ENCODE measurements at regions not wholly inside any gene's neighbourhood (a gene's known extent, or its start where the extent isn't known, plus 50 kb on each side); places are given as distances from the start of the nearest gene placed in this dataset.
"Not testable (repeated sequence)": the region's sequence is repeated elsewhere in the genome, so short reads cannot be mapped to it uniquely, and the experiment has no call there.

GRCh38 chr5:94025788-94026473, 284.5 kb upstream of the POU5F2 start:
- DNase-seq (ENCODE audit: low spot score), result no peak

DNA sequence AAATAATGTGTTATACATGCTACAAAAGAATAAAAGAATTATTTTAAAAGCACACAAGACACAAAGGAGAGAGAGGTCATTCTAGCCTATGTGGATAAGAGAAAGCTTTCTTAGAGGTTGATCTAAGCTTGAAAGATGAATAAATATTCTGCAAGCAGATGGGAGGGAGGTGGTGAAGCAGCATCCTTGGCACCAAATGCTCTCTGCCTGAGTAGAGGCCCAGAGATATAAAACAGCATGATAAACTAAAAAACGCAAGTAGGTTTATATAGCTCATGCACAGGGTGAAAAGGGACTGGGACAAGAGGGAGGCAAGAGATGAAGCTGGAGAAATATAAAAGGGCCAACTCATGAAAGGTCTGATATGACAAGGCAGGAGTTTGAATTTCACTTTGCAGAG, 283.2 kb upstream of the POU5F2 start:
- no peak for DNase-seq (ENCODE audit: low spot score)

DNA sequence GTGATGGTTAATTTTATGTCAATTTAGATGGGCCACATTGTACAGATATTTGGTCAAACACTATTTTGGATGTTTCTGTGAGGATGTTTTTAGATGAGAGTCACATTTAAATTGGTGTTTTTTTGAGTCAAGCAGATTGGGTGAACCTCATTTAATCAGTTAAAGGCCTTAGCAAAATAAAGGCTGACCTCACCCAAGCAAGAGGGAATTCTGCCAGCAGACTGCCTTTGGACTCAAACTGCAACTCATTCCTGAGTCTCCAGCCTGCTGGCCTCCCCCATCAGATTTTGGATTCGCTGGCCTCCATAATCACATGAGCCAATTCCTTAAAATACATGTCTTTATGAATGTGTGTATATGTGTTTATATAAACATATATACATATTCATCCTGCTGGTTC, 282.7 kb upstream of the POU5F2 start:
- no peak for DNase-seq (ENCODE audit: low spot score)

DNA sequence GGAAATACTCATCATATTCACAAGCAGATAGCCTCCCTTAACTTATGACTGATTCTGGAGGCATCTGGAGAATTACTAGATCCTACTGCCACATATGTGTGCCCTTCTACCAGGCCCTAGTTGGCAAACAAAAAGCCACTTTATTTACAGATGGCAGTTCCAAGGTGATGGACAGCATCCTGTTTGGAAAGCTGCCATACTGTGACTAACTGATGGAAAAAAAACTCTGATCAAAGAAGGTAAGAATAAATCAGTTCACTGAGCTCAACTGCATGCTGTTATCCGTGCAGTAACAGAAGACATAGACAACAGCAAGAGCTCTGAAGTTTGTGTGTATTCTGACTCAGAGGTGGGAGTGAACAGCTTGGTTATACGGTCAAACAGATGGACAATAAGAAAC, 279.8 kb upstream of the POU5F2 start:
- peak; percentile 21 for DNase-seq (ENCODE audit: low spot score)

DNA sequence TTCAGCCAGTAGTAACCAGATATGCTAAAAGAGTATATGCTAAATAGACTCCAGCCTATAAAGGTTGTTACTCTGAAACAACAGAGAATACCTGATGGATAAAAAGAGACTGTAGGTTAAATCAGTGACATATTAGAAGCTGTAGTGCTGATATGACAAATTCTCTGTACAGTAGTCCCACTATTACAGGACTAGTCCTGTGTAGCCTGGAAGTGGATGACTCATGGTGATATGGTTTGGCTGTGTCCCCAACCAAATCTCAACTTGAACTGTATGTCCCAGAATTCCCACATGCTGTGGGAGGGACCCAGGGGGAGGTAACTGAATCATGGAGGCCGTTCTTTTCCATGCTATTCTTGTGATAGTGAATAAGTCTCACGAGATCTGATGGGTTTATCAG, 276.2 kb upstream of the POU5F2 start:
- DNase-seq (ENCODE audit: low spot score), result no peak

- DNase-seq (ENCODE audit: low spot score), result no peak
These were observed 269.4 kb upstream of the POU5F2 start for GRCh38 chr5:94010814-94011213.

GRCh38 chr5:94009161-94009560, 267.8 kb upstream of the POU5F2 start:
- no peak for DNase-seq (ENCODE audit: low spot score)

DNA sequence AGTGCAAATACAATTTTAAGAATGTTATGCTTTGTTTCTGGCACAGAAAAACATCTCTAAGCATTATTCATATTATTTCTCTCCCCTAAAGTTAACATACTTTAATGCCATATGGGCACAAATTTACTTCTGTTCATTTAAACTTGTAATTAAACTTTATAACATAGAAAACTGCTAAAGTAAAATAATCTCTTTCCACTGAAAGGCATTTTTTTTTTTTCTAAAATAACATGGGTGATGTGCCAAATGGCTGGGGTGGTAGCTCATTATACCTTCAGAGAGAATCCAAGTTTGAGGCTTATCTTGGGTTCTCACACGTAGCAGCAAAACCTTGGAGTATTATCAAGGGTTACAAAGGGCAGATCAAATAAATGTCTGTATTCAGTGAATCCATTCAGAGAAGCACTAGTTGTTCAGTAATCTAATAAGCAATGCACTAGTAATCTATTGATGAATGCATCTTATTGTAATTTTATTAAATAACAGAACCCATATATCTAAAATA, 257.6 kb upstream of the POU5F2 start:
- DNase-seq (ENCODE audit: low spot score), result no peak

GRCh38 chr5:93997562-93997961, 256.2 kb upstream of the POU5F2 start:
- DNase-seq (ENCODE audit: low spot score), result no peak

- no peak for DNase-seq (ENCODE audit: low spot score)
These were observed 253.8 kb upstream of the POU5F2 start for GRCh38 chr5:93995126-93995621.

DNA sequence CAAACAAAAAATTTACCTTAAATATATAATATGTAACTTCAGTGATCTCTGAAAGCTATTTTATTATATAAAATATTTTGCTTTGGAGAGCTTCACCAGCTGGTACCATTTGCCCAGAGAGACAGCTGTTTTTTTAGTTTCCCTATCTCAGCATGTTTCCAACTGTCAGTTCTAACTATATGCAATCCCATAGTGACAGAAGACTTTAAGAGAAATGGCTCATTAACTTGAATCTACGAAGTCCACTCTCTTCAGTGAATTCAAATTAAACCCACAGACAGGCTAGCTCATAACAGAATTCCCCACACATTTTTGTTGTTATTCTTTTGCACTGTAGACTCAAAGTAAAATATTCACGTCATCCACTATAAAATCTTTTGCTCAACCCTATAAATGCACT, 251.8 kb upstream of the POU5F2 start:
- no peak for DNase-seq (ENCODE audit: low spot score)

DNA sequence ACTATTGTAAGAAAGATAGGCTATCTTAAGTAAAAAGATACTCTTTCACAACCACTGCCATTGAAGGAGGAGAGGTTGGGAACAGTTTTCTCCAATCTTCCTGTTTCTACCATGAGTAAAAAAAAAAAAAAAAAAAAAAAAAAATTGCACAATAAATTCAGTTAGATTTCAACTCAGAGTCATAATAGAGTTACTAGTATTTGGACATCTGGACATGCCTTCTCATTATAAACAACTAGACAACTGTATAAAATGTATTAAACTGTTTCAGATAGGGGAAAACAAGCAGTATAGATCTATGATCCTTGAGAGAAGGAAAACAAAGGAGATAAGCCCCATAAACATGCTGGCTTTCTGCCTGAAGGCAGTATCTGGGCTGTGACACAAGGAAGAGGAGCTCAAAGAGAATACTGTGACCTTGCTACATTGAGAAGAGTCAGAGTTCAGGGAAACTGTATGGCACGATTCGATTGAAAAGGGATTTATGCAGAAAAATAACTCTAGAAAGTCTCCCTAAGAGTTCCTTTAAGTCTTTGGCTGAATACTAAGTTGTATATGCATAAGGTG, 249.2 kb upstream of the POU5F2 start:
- no peak for DNase-seq (ENCODE audit: low spot score)

GRCh38 chr5:93985940-93986570, 244.7 kb upstream of the POU5F2 start:
- not testable (repeated sequence) for DNase-seq (ENCODE audit: low spot score)

- DNase-seq (ENCODE audit: low spot score), result no peak
These were observed 236.8 kb upstream of the POU5F2 start for GRCh38 chr5:93978222-93978621.

GRCh38 chr5:93967923-93968322, 226.5 kb upstream of the POU5F2 start:
- no peak for DNase-seq (ENCODE audit: low spot score)

DNA sequence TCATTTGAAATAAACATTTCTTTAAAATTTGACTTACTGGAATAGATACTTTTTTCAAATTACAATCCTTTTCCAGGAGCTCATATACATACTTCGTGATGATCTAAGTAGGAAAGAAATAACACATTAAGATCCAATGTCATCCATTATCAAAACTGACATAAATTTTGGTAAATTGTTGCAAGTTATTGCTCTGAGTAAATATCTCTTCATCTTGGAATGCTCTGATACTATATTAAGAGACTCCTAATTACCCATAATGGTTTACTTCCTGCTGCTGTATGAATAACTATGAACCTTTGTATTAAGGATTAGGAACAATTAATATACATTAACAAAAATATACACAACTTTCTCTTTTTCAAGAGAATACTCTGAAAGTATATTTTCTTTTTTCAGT, 223.0 kb upstream of the POU5F2 start:
- DNase-seq (ENCODE audit: low spot score), result no peak

- no peak for DNase-seq (ENCODE audit: low spot score)
These were observed 218.6 kb upstream of the POU5F2 start for GRCh38 chr5:93960042-93960441.

DNA sequence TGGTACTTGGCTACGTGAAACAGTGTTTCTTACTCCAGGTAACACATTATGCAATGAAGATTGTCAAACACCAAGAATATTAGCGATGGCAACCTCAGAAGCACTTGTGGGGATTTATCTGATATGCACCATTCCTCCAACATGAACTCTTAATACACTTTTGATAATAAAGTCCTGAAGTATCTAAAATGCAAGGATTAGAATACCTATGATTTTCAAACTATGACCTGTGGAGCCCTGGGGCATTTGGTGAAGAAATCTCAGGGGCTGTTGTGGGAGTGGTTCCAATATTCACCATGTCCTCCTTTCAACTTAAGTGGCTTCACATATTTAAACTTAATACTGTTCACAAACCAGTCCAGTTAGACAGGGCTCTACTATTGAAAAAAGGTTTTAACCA, 214.6 kb upstream of the POU5F2 start:
- no peak for DNase-seq (ENCODE audit: low spot score)

DNA sequence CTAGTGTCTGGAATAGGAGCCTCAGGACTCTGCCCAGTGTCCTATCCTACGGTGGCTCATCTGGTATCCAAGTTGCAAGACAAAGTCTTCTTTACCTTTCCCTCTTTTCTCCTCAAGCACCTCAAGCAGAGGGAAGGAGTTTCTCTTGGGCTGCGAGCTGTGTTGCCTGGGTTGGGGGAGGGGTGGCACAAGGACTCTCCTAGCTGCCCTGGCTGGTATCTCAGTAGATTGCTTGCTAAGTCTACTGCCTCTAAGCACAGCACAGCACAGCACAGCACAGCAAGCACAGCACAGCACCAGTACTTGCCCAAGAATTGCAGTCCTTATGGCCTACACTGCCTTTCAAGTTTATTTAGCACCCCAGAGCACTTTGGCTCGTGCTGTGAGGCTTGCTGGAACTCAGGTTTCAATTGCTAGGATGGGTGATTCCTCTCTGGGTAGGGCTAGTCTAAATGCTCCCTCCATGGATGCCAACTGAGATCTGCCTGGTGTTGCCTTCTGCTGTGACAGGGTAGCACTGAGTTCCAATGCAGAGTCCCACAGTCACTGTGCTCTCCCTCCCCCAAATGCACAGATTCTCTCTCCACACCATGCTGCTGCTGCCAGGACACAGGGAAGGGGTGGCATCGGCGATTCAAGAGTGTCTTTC, 213.1 kb upstream of the POU5F2 start:
- no peak for DNase-seq (ENCODE audit: low spot score)

GRCh38 chr5:93953442-93953841, 212.0 kb upstream of the POU5F2 start:
- DNase-seq (ENCODE audit: low spot score), result no peak

GRCh38 chr5:93941897-93942296, 200.5 kb upstream of the POU5F2 start:
- DNase-seq (ENCODE audit: low spot score), result no peak

DNA sequence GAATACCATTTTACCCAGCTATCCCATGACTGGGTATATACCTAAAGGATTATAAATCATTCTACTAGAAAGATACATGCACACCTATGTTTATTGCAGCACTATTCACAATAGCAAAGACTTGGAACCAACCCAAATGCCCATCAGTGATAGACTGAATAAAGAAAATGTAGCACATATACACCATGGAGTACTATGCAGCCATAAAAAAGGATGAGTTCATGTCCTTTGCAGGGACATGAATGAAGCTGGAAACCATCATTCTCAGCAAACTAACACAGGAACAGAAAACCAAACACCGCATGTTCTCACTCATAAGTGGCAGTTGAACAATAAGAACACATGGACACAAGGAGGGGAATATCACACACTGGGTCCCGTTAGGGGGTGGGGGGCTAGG, 191.9 kb upstream of the POU5F2 start:
- not testable (repeated sequence) for DNase-seq (ENCODE audit: low spot score)

DNA sequence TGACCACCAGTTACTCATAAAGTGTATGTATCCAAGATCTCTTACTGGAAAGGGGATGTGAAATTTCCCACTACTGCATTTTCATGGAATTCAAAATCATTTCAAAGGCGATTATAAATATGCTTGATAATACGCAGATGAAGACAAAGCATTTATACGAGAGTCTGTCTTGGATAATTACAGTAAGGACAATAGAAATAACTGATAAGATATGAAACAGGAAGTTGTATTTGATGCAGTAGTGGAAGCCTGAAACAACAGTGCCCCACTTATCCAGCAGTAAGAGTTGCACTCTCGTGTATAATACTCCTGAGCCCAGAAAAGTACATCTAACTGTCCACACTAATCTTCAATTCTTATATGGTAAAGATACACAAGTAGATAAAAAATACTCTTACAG, 188.7 kb upstream of the POU5F2 start:
- DNase-seq (ENCODE audit: low spot score), result no peak

All from SW480 (cell line).